Activated CD4-positive, CD25-positive, alpha-beta regulatory T cell treated with anti-CD3 and anti-CD28 coated beads, Interleukin-2, amount 50 U/mL, for 16 hours (primary cell): ENCODE measurements at regions not wholly inside any gene's neighbourhood (a gene's known extent, or its start where the extent isn't known, plus 50 kb on each side); places are given as distances from the start of the nearest gene placed in this dataset.

ENCODE experiments used
- DNase-seq: peaks from one replicate; pipeline ENCODE4 v3.0.0-alpha.2; 2020; ENCODE audit warnings: low read depth, low spot score

- DNase-seq = no peak
Observed at GRCh38 chr5:6868171-6868570, 154.9 kb downstream of the TENT4A start.

DNA sequence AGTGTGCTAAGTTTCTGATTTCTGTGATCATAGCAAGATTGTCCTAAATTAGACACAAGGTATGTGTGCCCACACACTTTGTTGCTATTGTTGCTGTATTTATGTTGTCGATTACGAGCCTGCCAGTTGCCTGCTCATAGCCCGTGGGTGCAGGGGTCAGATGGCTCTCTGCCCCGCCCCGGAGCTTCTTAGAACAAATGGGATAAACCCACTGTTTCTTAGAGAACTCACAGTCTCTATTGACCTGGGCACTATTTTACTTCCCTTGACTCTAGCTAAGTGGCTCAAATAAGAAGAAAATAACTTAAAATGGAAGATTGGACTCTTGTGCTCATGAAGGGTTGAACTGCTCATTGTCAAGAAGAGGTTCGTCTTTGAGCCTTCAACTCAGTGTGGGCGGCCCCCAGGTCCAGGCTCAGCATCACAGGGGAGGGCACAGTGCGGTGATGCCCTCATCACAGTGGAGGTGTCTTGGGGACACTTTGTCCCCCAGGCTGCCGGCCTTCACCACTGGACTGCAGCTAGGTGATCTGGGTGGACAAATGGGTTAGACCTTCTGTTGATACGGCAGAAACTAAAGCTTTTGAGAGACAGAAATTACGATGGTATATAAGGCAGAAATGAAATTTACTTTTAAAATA lies 155.5 kb downstream of the TENT4A start:
- no peak for DNase-seq

DNA sequence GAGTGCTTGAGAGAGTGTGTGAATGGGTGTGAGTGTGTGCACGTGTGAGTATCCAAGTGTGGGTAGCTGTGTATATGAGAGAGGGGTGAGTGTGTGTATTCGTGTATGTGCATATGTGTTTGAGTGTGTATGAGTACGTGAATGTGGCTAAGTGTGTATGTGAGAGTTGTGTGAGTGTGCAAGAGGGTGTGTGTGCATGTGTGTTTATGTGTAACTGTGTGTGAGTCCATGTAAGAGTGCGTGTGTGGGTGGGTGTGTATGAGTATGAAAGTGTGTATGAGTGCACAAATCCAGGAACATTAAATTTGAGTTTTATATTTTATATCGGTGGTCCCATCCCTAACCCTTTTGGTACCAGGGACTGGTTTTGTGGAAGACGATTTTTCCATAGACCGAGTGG lies 156.4 kb downstream of the TENT4A start:
- DNase-seq = no peak

DNA sequence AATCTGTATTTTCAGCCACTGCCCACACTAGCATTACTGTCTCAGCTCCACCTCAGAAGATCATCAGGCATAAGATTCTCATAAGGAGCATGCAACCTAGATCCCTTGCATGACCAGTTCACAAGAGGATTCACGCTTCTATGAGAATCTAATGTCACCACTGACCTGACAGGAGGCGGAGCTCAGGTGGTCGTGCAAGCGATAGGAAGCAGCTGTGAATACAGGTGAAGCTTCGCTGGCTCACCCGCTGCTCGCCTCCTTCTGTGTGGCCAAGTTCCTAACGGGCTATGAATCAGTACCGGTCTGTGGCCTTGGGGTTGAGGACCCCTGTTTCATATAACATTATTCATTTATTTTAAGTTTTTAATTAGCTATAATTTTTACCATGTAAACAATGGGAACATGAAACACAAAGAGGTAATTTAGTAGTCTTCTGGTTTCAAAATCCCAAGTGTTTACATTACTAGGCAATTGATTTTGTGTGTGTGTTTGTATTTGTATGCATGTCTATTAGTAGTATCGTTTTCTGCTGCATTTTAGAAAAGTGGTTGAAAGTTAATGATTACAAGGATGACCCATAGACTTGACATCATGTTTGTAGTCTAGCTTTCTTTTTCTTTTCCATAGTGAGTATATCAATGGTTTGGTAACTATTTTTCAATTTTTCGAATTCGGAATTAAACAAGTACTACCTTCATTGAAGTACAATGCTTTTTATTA lies 159.4 kb downstream of the TENT4A start:
- DNase-seq = no peak

- DNase-seq = no peak
Observed at GRCh38 chr5:6873359-6873758, 160.1 kb downstream of the TENT4A start.

GRCh38 chr5:6875376-6875775 lies 162.1 kb downstream of the TENT4A start:
- no peak for DNase-seq

DNA sequence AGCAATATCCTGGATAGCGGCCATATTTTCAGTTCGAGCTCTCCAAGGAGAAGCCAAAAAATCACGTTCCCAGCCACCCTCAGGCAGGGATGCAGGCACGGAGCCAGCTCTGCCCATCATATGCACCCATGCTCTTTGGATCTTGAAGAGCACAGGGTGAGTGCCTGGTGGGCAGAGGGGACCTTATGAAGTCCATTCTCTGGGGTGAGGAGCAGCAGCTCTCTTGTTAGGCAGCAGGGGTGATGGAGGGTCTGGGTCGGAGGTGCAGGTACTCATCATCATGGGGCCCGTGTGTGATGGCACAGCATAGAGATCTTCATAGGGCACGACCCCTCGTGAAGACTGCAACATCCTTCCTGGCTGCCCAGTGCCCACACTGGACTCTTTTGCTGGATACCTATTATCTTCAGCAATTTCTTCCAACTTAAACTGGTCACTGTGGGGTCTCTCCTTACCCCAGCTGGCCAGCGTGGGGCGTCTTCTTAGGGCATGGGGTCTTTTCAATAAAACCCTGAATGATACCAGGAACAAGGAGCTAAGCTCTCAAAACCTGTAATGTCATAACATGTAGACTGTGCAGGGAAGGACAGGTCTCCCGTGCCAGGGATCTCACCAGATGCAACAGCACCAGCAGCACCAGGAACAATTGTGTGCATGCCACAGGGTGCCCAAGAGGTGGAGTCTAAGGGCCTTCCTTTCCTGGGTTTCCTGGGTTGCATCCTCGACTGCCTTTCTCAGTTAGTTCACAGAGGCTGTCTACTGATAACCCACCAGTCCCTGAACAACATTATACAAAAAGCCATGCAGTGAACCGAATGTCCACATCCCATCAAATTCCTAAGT lies 165.0 kb downstream of the TENT4A start:
- no peak for DNase-seq

DNA sequence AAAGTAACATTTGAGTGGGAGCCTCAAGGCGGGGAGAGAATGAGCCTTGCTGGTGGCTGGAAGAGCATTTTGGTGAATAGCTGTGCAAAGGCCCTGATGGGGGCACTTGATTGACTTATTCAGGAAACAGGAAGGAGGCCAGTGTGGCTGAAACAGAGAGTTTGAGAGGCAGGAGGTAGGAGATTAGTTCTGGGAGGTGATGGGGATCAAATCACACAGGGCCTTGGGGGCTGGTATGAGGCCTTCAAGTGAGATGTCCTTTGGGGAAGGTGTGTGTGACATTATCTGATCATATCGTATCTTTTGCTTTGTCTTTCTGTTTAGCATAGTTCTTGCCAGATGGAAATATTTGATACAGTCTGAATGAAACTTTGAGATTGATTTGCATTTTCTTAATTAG lies 172.3 kb downstream of the TENT4A start:
- no peak for DNase-seq

- DNase-seq = no peak
Observed at GRCh38 chr5:6886866-6887265, 173.6 kb downstream of the TENT4A start.

GRCh38 chr5:6889030-6889429 lies 175.8 kb downstream of the TENT4A start:
- no peak for DNase-seq

GRCh38 chr5:6899221-6899620 lies 186.0 kb downstream of the TENT4A start:
- no peak for DNase-seq

DNA sequence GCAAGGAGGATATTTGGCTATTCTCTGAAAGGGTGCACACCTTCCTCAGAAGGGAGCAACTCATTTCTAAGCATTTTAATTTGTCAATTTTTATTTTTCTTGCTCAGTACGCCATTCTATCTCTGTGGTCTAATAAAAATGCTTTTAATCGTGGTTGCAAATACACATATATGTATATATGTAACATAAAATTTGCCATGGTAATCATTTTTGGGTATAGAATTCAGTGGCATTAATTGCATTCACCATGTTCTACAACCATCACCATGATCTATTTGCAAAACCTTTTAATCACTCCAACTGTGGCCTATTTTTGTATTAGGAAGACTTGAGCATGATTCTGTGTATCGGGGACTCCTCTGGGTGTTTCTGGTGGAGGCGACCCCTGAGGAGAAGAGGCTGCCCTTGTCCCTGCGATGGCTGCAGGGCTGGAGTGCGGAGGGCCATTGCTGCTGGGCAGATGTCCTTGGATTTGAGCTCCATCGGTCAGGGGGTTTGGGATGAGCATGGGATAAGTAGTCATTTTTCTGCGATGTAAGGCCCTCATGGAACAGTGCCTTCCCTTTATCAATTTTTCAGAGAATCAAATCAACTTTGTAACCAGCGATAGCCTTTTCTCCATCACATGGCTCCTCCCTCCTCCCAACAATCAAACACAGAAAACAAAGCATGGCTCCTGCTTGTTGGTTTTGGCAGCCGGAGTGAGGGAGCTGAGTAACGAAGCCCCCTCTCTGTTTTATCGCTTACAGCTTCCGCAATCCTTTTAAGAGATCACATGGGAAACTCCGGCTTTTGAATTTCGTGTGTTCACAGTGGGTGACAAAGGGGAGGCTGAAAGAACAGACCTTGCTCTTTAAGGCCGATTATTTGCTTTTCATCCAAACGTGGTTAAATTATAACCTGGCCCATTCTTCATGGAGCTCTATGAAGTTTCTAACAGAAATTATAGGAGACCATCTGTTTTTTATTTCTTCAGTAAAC lies 187.3 kb downstream of the TENT4A start:
- DNase-seq = no peak

- DNase-seq = no peak
Observed at GRCh38 chr5:6902094-6902493, 188.9 kb downstream of the TENT4A start.

GRCh38 chr5:6902597-6902996 lies 189.4 kb downstream of the TENT4A start:
- DNase-seq = no peak

GRCh38 chr5:6903934-6904333 lies 190.7 kb downstream of the TENT4A start:
- DNase-seq = no peak

- DNase-seq = no peak
Observed at GRCh38 chr5:6904860-6905259, 191.6 kb downstream of the TENT4A start.

DNA sequence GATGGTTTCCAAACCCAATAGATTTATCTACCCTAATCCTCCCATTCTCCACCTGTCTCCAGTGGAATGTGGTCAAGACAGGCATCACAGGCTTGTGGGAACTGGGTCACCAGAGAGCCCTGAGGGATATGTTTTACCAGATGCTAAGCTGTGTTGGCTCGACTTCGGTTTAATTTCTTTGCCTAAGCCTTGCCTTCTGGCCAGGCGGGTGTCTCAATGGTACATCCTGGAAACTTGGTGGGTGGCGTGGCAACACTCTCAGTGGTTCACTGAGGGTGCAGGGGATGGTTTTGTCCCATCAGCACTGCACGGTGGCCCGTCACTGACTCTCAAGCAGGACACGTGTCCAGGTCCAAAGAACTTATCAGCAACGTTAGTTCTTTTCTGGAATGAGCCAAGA lies 192.2 kb downstream of the TENT4A start:
- no peak for DNase-seq

GRCh38 chr5:6905883-6906282 lies 192.7 kb downstream of the TENT4A start:
- no peak for DNase-seq

DNA sequence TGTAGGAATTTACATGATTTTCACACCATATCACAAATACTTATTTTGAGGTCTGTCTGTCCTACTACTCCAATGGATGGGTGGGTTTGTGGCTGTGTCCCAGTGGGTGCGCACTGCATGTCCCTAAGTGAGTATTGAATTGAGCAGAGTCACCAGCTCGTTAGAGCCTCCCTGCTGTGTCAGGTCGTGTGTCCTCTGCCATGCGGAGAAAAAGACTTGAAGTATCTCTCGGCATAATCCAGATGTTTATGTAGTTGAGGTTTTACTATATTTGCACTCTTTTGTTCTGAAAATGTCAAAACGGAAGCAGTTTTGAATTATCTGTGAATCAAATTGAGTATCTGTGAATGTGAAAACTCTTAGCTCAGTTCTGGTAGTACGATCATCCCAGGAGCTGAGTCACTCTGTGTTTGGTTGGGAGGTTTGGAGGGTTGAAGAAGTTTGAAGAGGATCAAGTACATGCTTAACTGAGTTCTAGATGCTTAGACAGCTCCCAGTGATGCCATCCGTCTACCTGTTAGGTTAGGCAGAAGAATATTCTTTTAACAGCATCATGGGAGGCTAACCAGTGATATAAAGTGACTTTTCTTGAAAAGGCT lies 194.2 kb downstream of the TENT4A start:
- DNase-seq = no peak

DNA sequence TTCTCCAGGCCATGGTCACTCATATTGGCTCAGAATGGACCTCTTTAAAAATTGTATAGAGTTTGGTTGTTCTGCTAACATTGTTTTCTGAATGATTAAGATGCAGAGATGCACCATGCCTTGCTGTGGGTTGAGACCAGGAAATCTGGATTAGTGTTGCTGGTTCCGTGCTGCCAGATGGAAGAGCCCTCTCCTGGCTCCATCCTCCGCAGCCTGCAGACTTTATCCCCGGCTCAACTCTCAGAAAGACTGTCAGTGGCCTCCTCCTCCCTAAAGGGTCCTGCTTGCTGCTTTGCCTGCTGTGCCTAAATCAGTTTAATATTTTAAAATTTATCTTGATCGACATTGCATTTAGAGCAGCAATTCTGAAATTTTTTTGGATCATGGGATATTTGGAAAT lies 196.7 kb downstream of the TENT4A start:
- no peak for DNase-seq

DNA sequence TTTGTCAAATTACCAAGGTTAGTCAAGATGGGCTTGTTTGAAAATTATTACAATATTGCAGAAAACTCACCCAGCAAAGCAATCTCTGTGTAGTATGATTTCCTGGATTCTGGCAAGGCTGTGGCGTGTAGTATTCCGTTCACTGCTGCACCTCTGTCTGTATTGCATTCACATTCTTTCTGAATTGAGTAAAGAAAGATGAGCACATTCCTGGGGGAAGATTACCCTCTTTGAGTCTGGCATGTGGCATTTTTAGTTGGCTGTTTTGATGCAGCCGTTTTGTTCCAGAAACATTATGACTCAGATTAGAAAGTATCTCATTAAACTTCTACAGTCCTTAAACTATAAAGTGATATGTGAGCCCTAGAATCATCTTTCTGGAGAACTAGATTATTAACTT lies 197.7 kb downstream of the TENT4A start:
- DNase-seq = no peak
